Spleen (tissue), 11 donors: ENCODE measurements at regions not wholly inside any gene's neighbourhood (a gene's known extent, or its start where the extent isn't known, plus 50 kb on each side); places are given as distances from the start of the nearest gene placed in this dataset.

ENCODE experiments used
- DNase-seq: peaks from one replicate; pipeline ENCODE4 v3.0.0-alpha.2; 2020
- H3K27ac ChIP-seq, 8 donors: fragments of 200-600 bp; sonication (generic) in 7 of 8; 1 replicate in 4 of 8; 2 replicates in 4 of 8; pipeline versions ENCODE4 v1.5.0 to v1.8.0; 2016 to 2021; ENCODE audit warnings: inconsistent platforms in 4 of 8, mild to moderate bottlenecking in 4 of 8, moderate library complexity in 1 of 8
- H3K27me3 ChIP-seq, 7 donors: fragments of 200-600 bp; sonication (generic) in 6 of 7; replicated peaks in 1 of 7; 1 replicate in 4 of 7; 2 replicates in 3 of 7; pipeline versions ENCODE4 v1.5.0 to v1.8.0; 2016 to 2021; ENCODE audit warnings: inconsistent platforms in 3 of 7, mild to moderate bottlenecking in 1 of 7
- H3K36me3 ChIP-seq, 6 donors: fragments of 200-600 bp; sonication (generic) in 5 of 6; 1 replicate in 4 of 6; 2 replicates in 2 of 6; pipeline versions ENCODE4 v1.5.0 to v1.8.0; 2016 to 2021; ENCODE audit warnings: inconsistent platforms in 2 of 6
- H3K4me1 ChIP-seq, 6 donors: fragments of 200-600 bp; sonication (generic) in 5 of 6; 1 replicate in 3 of 6; 2 replicates in 3 of 6; pipeline versions ENCODE4 v1.5.0 to v1.8.0; 2016 to 2021; ENCODE audit warnings: inconsistent platforms in 3 of 6
- H3K4me3 ChIP-seq, 8 donors: fragments of 200-600 bp; sonication (generic) in 7 of 8; 1 replicate in 4 of 8; 2 replicates in 4 of 8; pipeline versions ENCODE4 v1.5.0 to v1.8.0; 2016 to 2021; ENCODE audit warnings: inconsistent platforms in 4 of 8, mild to moderate bottlenecking in 4 of 8, moderate library complexity in 2 of 8
- H3K9me3 ChIP-seq, 8 donors: fragments of 200-600 bp; sonication (generic) in 7 of 8; 1 replicate in 4 of 8; 2 replicates in 4 of 8; pipeline versions ENCODE4 v1.5.0 to v1.8.0; 2016 to 2021; ENCODE audit warnings: inconsistent platforms in 4 of 8
- CTCF ChIP-seq, 11 experiments: fragments of 200-600 bp in 7 of 11; fragments of 450-650 bp in 4 of 11; sonication (generic) in 4 of 11; IDR thresholded peaks in 8 of 11; conservative IDR thresholded peaks in 3 of 11; 1 replicate in 7 of 11; 2 replicates in 4 of 11; pipeline versions ENCODE4 v1.4.0 to v1.8.0; 2016 to 2021; ENCODE audit warnings: antibody characterized with exemption in 11 of 11, inconsistent platforms in 4 of 11, mild to moderate bottlenecking in 1 of 11
- POLR2A ChIP-seq, 3 donors: fragments of 450-650 bp; IDR thresholded peaks; one replicate each; pipeline ENCODE4 v1.5.1; 2017; ENCODE audit warnings: antibody characterized with exemption in 3 of 3, mild to moderate bottlenecking in 1 of 3
- POLR2AphosphoS5 ChIP-seq, 3 donors: sonication (generic); formaldehyde crosslinking; IDR thresholded peaks; one replicate each; pipeline ENCODE4 v1.5.1; 2017; ENCODE audit warnings: antibody characterized with exemption in 3 of 3
- WGBS, 5 donors: extraction: QIAGEN DNeasy Blood & Tissue Kit in 3 of 5; methylation state at CpG; one replicate each; pipeline versions ENCODE4 v1.1.5 to v1.1.7; 2013 to 2018; 5-methylcytosine and 5-hydroxymethylcytosine counted together
- intact Hi-C: fragments of 100-400 bp; cut with DNase I; formaldehyde crosslinking; loops from one replicate; pipeline ENCODE4 v1.15.0; 2023; ENCODE audit warnings: low total_unique reads
- donor health status: healthy with polysubstance abuse.
- donor health status: DM: no; HTN: no; CAD: no; lungs with moderate emphysema.
- donor health status: DM: no; HTN: no; CAD: no.
- donor health status: Bipolar disorder and iron deficiency.
- donor health status: healthy.
- donor health status: DM: no; HTN: no; CAD: no.
- donor health status: DM: yes; HTN: yes; CAD: no.

GRCh38 chr5:126720369-126720768 is 56.6 kb upstream of the LMNB1 start:
- WGBS, 5 donors = 84 to 93% (median 92%) methylated on average over 4 of the region's 4 CpGs
- intact Hi-C loops = no loop called here
- H3K9me3 ChIP-seq = peaks cover 0 to 5% (median 0%) of the 10 kb centered on the region in 8 donors
- H3K4me3 ChIP-seq = no peak overlapping the region
- no peak overlapping the region for H3K27ac ChIP-seq
- TF ChIP-seq POLR2AphosphoS5 (IDR thresholded peaks at IDR 0.05) (no peak), CTCF (IDR thresholded peaks at IDR 0.05 in 8 of 11, conservative IDR thresholded peaks at IDR 0.05 in 3 of 11) (no peak), POLR2A (IDR thresholded peaks at IDR 0.05) (no peak)
- no peak for DNase-seq
- H3K27me3 ChIP-seq = no peaks in the 10 kb centered on the region
- H3K36me3 ChIP-seq = no peaks in the 10 kb centered on the region
- H3K4me1 ChIP-seq = no peaks in the 10 kb centered on the region

- intact Hi-C loops = no loop called here
- TF ChIP-seq POLR2A (IDR thresholded peaks at IDR 0.05) = no peak
- no peak for TF ChIP-seq POLR2AphosphoS5 (IDR thresholded peaks at IDR 0.05)
- no peak for TF ChIP-seq CTCF (IDR thresholded peaks at IDR 0.05 in 8 of 11, conservative IDR thresholded peaks at IDR 0.05 in 3 of 11)
- no peak for DNase-seq
- Histone ChIP-seq H3K4me3 (no peak overlapping the region), H3K4me1 (no peaks in the 10 kb centered on the region), H3K9me3 (peaks cover 0 to 5% (median 0%) of the 10 kb centered on the region in 8 donors), H3K27me3 (no peaks in the 10 kb centered on the region), H3K36me3 (no peaks in the 10 kb centered on the region), H3K27ac (no peak overlapping the region)
- WGBS, 5 donors = 72 to 86% (median 83%) methylated on average over 2 of the region's 2 CpGs
Measured at GRCh38 chr5:126723643-126724042, 53.3 kb upstream of the LMNB1 start.
